ENCODE measurements at regions not wholly inside any gene's neighbourhood (a gene's known extent, or its start where the extent isn't known, plus 50 kb on each side); places are given as distances from the start of the nearest gene placed in this dataset.

GRCh38 chr2:187855689-187856088 is 301.5 kb upstream of the TFPI start:
- no peak for DNase-seq (ENCODE audit: low read depth)

DNA sequence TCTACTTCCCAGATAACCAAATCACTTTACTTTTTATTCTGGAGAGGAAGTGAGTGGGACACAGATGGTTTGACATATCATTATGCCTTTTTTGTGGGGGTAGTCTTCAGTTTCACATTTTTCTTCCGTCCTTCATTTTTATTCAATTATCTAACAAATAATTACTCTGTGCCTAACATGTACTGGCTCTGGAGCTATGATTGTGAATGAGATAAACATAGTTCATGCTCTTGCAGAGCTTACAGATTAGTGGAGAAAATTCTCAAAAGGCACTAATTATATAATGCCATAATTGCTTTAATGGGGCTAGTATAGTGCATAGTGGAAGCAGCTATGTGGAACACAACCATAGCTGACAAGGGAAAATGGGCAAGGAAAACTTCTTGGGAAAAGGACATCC is 303.6 kb upstream of the TFPI start:
- TF ChIP-seq CTCF (conservative IDR thresholded peaks at IDR 0.05; ENCODE audit: control insufficient read depth, insufficient read depth, low read depth, low read length) = no peak
- no peak for DNase-seq (ENCODE audit: low read depth)
- H3K4me3 ChIP-seq (ENCODE audit: control insufficient read depth, low read depth, low read length) = no peak overlapping the region

More at GRCh38 chr2:187855689-187856088, 301.5 kb upstream of the TFPI start:
- no peak overlapping the region for H3K4me3 ChIP-seq (ENCODE audit: control insufficient read depth, low read depth, low read length)
- TF ChIP-seq CTCF (conservative IDR thresholded peaks at IDR 0.05; ENCODE audit: control insufficient read depth, insufficient read depth, low read depth, low read length) = no peak

DNA sequence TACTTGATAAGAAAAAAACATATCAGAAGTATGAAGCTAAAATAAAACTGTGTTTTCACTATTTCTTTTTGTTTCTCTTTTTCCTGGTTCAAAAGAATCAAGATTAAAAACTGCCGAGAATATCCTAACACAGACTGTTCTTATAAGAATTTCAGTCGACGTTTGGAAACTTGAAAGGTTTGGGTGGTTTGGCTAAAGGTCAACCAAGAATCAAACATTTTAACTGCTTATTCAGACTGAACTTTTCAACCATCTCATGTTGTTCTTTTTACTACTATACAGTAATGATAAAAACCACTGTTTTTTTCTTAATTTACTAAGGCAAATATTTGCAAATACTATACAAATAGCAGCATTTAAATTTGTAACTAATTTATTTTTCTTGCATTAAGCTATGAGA is 308.5 kb upstream of the TFPI start:
- no peak for DNase-seq (ENCODE audit: low read depth)
- no peak for TF ChIP-seq CTCF (conservative IDR thresholded peaks at IDR 0.05; ENCODE audit: control insufficient read depth, insufficient read depth, low read depth, low read length)
- no peak overlapping the region for H3K4me3 ChIP-seq (ENCODE audit: control insufficient read depth, low read depth, low read length)

DNA sequence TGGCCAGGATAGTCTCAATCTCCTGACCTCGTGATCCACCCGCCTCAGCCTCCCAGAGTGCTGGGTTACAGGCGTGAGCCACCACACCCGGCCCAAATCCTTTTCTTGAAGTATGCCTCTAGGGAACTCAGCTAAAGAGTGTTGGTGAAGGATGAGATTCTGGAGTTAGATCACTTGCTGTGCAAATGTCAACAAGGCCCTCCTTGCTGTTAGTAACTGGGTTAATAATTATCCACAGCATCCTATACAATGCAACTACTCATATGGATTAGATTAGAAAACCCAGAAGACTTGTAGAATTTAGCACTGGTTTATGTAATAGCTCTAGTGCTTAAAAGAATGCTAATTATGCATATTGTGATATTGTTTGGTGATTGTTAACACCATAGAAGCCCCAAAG is 310.8 kb upstream of the TFPI start:
- no peak for TF ChIP-seq CTCF (conservative IDR thresholded peaks at IDR 0.05; ENCODE audit: control insufficient read depth, insufficient read depth, low read depth, low read length)
- H3K4me3 ChIP-seq (ENCODE audit: control insufficient read depth, low read depth, low read length) = no peak overlapping the region
- no peak for DNase-seq (ENCODE audit: low read depth)

- no peak overlapping the region for H3K4me3 ChIP-seq (ENCODE audit: control insufficient read depth, low read depth, low read length)
- DNase-seq (ENCODE audit: low read depth) = no peak
- TF ChIP-seq CTCF (conservative IDR thresholded peaks at IDR 0.05; ENCODE audit: control insufficient read depth, insufficient read depth, low read depth, low read length) = no peak
Observed at GRCh38 chr2:187867165-187867564, 312.9 kb upstream of the TFPI start.

- no peak overlapping the region for H3K4me3 ChIP-seq (ENCODE audit: control insufficient read depth, low read depth, low read length)
- DNase-seq (ENCODE audit: low read depth) = no peak
- no peak for TF ChIP-seq CTCF (conservative IDR thresholded peaks at IDR 0.05; ENCODE audit: control insufficient read depth, insufficient read depth, low read depth, low read length)
Observed at GRCh38 chr2:187869195-187869594, 315.0 kb upstream of the TFPI start.

- TF ChIP-seq CTCF (conservative IDR thresholded peaks at IDR 0.05; ENCODE audit: control insufficient read depth, insufficient read depth, low read depth, low read length) = no peak
- DNase-seq (ENCODE audit: low read depth) = no peak
- no peak overlapping the region for H3K4me3 ChIP-seq (ENCODE audit: control insufficient read depth, low read depth, low read length)
Observed at GRCh38 chr2:187871506-187871905, 317.3 kb upstream of the TFPI start.

All from fibroblast of mammary gland (primary cell).